ENCODE measurements at regions not wholly inside any gene's neighbourhood (a gene's known extent, or its start where the extent isn't known, plus 50 kb on each side); places are given as distances from the start of the nearest gene placed in this dataset.

DNA sequence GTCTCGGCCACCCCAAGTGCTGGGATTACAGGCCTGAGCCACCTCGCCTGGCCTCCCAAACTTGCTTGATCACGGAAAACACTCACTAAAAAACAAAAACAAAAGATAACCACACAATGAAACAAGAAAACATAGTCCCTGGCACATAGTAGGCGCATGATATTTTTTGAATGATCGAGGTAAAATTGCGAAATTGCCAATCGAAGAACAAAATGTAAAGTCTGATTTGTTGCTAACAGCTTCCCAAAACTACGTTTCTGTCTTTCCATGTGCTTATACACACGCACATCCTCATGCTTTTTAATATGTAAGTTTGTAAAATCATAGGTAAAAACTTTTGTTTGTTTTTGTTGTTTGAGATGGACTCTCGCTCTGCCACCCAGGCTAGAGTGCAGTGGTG lies 168.5 kb upstream of the SALL4 start:
- TF ChIP-seq, protein P1, sequence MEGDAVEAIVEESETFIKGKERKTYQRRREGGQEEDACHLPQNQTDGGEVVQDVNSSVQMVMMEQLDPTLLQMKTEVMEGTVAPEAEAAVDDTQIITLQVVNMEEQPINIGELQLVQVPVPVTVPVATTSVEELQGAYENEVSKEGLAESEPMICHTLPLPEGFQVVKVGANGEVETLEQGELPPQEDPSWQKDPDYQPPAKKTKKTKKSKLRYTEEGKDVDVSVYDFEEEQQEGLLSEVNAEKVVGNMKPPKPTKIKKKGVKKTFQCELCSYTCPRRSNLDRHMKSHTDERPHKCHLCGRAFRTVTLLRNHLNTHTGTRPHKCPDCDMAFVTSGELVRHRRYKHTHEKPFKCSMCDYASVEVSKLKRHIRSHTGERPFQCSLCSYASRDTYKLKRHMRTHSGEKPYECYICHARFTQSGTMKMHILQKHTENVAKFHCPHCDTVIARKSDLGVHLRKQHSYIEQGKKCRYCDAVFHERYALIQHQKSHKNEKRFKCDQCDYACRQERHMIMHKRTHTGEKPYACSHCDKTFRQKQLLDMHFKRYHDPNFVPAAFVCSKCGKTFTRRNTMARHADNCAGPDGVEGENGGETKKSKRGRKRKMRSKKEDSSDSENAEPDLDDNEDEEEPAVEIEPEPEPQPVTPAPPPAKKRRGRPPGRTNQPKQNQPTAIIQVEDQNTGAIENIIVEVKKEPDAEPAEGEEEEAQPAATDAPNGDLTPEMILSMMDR (IDR thresholded peaks at IDR 0.05): no peak
- TF ChIP-seq POLR2A (IDR thresholded peaks at IDR 0.05): no peak

Data from body of pancreas (tissue), 4 donors.